Endodermal cell (in vitro differentiated cells): ENCODE measurements at regions not wholly inside any gene's neighbourhood (a gene's known extent, or its start where the extent isn't known, plus 50 kb on each side); places are given as distances from the start of the nearest gene placed in this dataset.

Experiments used
- DNase-seq: peaks from one replicate; pipeline ENCODE4 v3.0.0-alpha.2; 2017
- H3K27ac ChIP-seq: 2 replicates; pipeline ENCODE4 v1.5.1; 2013; ENCODE audit warnings: mild to moderate bottlenecking, low read depth, low read length, moderate library complexity
- H3K27me3 ChIP-seq: 2 replicates; pipeline ENCODE4 v1.6.1; 2013; ENCODE audit warnings: mild to moderate bottlenecking, low read length, moderate library complexity; ENCODE audit not compliant: insufficient read depth, control insufficient read depth, poor library complexity, severe bottlenecking
- H3K36me3 ChIP-seq: 2 replicates; pipeline ENCODE4 v1.7.0; 2013; ENCODE audit warnings: mild to moderate bottlenecking, low read length, moderate library complexity; ENCODE audit not compliant: control insufficient read depth, insufficient read depth
- H3K4me1 ChIP-seq: one replicate; pipeline ENCODE4 v1.7.0; 2013; ENCODE audit warnings: low read length; ENCODE audit not compliant: control insufficient read depth, insufficient read depth
- H3K4me3 ChIP-seq: 2 replicates; pipeline ENCODE4 v1.5.1; 2013; ENCODE audit warnings: mild to moderate bottlenecking, low read length, moderate library complexity
- H3K9ac ChIP-seq: 2 replicates; pipeline ENCODE4 v1.6.1; 2013; ENCODE audit warnings: mild to moderate bottlenecking, low read length, moderate library complexity; ENCODE audit not compliant: poor library complexity, severe bottlenecking; ENCODE audit errors: extremely low read depth
- H3K9me3 ChIP-seq: 2 replicates; pipeline ENCODE4 v1.6.1; 2013; ENCODE audit warnings: mild to moderate bottlenecking, low read length, moderate library complexity; ENCODE audit not compliant: control insufficient read depth
- H3K27ac Mint-ChIP-seq: 2 replicates; pipeline ENCODE4 v1.8.0; 2020; ENCODE audit warnings: mixed read lengths
- H3K27me3 Mint-ChIP-seq: 2 replicates; pipeline ENCODE4 v1.8.0; 2021; ENCODE audit warnings: mild to moderate bottlenecking, mixed read lengths; ENCODE audit not compliant: insufficient read depth
- H3K36me3 Mint-ChIP-seq: 2 replicates; pipeline ENCODE4 v1.8.0; 2020; ENCODE audit warnings: low read depth, mixed read lengths
- H3K4me1 Mint-ChIP-seq: 2 replicates; pipeline ENCODE4 v1.8.0; 2020; ENCODE audit warnings: mixed read lengths
- H3K4me3 Mint-ChIP-seq: 2 replicates; pipeline ENCODE4 v1.8.0; 2020; ENCODE audit warnings: mild to moderate bottlenecking, moderate library complexity, mixed read lengths
- H3K9me3 Mint-ChIP-seq: 2 replicates; pipeline ENCODE4 v1.8.0; 2020; ENCODE audit warnings: mild to moderate bottlenecking, mixed read lengths
- CTCF ChIP-seq: fragments of 200-600 bp; sonication (generic); conservative IDR thresholded peaks from 2 replicates; pipeline ENCODE4 v1.5.0; 2021; ENCODE audit warnings: antibody characterized with exemption, mild to moderate bottlenecking
- WGBS, 2 experiments: methylation state at CpG; one replicate each; pipeline versions ENCODE4 v1.1.5 to v1.1.7; 2013; ENCODE audit warnings: missing lambda C conversion rate in 2 of 2, mixed read lengths in 1 of 2; ENCODE audit not compliant: insufficient coverage in 1 of 2, insufficient read length in 1 of 2; 5-methylcytosine and 5-hydroxymethylcytosine counted together

GRCh38 chr6:154942770-154943169, 52.3 kb upstream of the TIAM2 start:
- Mint-ChIP-seq H3K4me3 (no peak overlapping the region), H3K9me3 (no peaks in the 10 kb centered on the region), H3K27ac (no peak overlapping the region), H3K4me1 (peaks cover 3% of the 10 kb centered on the region), H3K36me3 (peaks cover 14% of the 10 kb centered on the region), H3K27me3 (no peaks in the 10 kb centered on the region)
- DNase-seq = no peak
- Histone ChIP-seq H3K4me1 (no peaks in the 10 kb centered on the region), H3K9ac (no peak overlapping the region), H3K27ac (no peak overlapping the region), H3K36me3 (no peaks in the 10 kb centered on the region), H3K9me3 (no peaks in the 10 kb centered on the region), H3K4me3 (no peak overlapping the region), H3K27me3 (no peaks in the 10 kb centered on the region)
- no peak for TF ChIP-seq CTCF
- WGBS, 2 experiments = 96 to 100% methylated on average over 2 of the region's 2 CpGs

DNA sequence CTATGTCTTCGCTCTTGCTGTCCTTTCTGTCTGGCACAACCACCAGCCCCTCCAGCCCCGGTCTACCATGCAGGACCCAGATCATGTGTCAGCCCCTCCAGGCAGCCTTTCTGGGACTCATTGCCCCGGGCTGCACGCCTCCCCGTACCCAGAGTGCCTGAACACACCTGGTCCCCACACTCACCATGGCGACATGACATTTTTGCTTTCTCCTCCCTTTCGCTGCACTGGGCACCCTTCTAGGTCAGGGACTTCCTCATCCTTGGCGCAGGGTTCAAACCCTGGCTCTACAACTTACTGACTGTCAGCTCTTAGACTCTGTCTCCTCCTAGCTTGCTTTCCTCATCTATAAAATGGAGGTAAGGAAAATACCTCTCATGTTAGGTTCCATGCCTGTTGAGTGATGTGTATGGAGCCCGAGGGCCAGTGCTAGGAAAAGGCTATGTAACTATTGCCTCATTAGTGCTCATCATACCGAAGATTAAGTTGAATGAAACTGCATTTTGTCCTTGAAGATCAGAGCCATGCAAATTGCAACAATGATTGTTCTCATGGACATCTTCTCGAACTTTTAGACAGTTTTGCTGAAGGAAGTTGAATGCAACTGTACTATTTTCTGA, 49.7 kb upstream of the TIAM2 start:
- TF ChIP-seq CTCF = no peak
- no peak overlapping the region for H3K4me3 Mint-ChIP-seq

More for the DNA sequence above, 49.7 kb upstream of the TIAM2 start:
- WGBS, 2 experiments = 92 to 94% methylated on average over 9 to 11 of the region's 11 CpGs
- no peak for DNase-seq
- Histone ChIP-seq H3K27me3 (no peaks in the 10 kb centered on the region), H3K36me3 (no peaks in the 10 kb centered on the region), H3K27ac (no peak overlapping the region), H3K4me1 (no peaks in the 10 kb centered on the region), H3K9me3 (no peaks in the 10 kb centered on the region), H3K4me3 (no peak overlapping the region), H3K9ac (no peak overlapping the region)
- H3K36me3 Mint-ChIP-seq = peaks cover 22% of the 10 kb centered on the region
- no peaks in the 10 kb centered on the region for H3K4me1 Mint-ChIP-seq
- H3K9me3 Mint-ChIP-seq = no peaks in the 10 kb centered on the region
- H3K27ac Mint-ChIP-seq = no peak overlapping the region
- H3K27me3 Mint-ChIP-seq = no peaks in the 10 kb centered on the region
